ENCODE measurements at regions not wholly inside any gene's neighbourhood (a gene's known extent, or its start where the extent isn't known, plus 50 kb on each side); places are given as distances from the start of the nearest gene placed in this dataset.

GRCh38 chr15:70214941-70215635 is 117.4 kb upstream of the TLE3 start:
- TF ChIP-seq CTCF (IDR thresholded peaks at IDR 0.05; ENCODE audit: extremely low read depth, insufficient read depth, missing control alignments), result no peak
- no peak for DNase-seq (ENCODE audit: low spot score)
- in situ Hi-C loops (cut with MboI; ENCODE audit: low pct_unique_long_range_greater_than_20kb, low sequenced_read_pairs, unreplicated experiment), result no loop called here

- no peak for DNase-seq (ENCODE audit: low spot score)
- TF ChIP-seq CTCF (IDR thresholded peaks at IDR 0.05; ENCODE audit: extremely low read depth, insufficient read depth, missing control alignments), result no peak
- in situ Hi-C loops (cut with MboI; ENCODE audit: low pct_unique_long_range_greater_than_20kb, low sequenced_read_pairs, unreplicated experiment), result no loop called here
Measured at GRCh38 chr15:70214276-70214675, 116.6 kb upstream of the TLE3 start.

- in situ Hi-C loops (cut with MboI; ENCODE audit: low pct_unique_long_range_greater_than_20kb, low sequenced_read_pairs, unreplicated experiment), result no loop called here
- DNase-seq (ENCODE audit: low spot score), result no peak
- TF ChIP-seq CTCF (IDR thresholded peaks at IDR 0.05; ENCODE audit: extremely low read depth, insufficient read depth, missing control alignments), result no peak
Measured at GRCh38 chr15:70213794-70214193, 116.1 kb upstream of the TLE3 start.

GRCh38 chr15:70212963-70213315 is 115.2 kb upstream of the TLE3 start:
- DNase-seq (ENCODE audit: low spot score), result no peak
- in situ Hi-C loops (cut with MboI; ENCODE audit: low pct_unique_long_range_greater_than_20kb, low sequenced_read_pairs, unreplicated experiment), result no loop called here
- TF ChIP-seq CTCF (IDR thresholded peaks at IDR 0.05; ENCODE audit: extremely low read depth, insufficient read depth, missing control alignments), result no peak

GRCh38 chr15:70212286-70212962 is 114.7 kb upstream of the TLE3 start:
- in situ Hi-C loops (cut with MboI; ENCODE audit: low pct_unique_long_range_greater_than_20kb, low sequenced_read_pairs, unreplicated experiment), result no loop called here
- no peak for DNase-seq (ENCODE audit: low spot score)
- TF ChIP-seq CTCF (IDR thresholded peaks at IDR 0.05; ENCODE audit: extremely low read depth, insufficient read depth, missing control alignments), result no peak

GRCh38 chr15:70210528-70210927 is 112.8 kb upstream of the TLE3 start:
- in situ Hi-C loops (cut with MboI; ENCODE audit: low pct_unique_long_range_greater_than_20kb, low sequenced_read_pairs, unreplicated experiment), result no loop called here
- peak; percentile 25 for TF ChIP-seq CTCF (IDR thresholded peaks at IDR 0.05; ENCODE audit: extremely low read depth, insufficient read depth, missing control alignments)
- no peak for DNase-seq (ENCODE audit: low spot score)

Measured in GM13977 (cell line).